ENCODE measurements at regions not wholly inside any gene's neighbourhood (a gene's known extent, or its start where the extent isn't known, plus 50 kb on each side); places are given as distances from the start of the nearest gene placed in this dataset.

DNA sequence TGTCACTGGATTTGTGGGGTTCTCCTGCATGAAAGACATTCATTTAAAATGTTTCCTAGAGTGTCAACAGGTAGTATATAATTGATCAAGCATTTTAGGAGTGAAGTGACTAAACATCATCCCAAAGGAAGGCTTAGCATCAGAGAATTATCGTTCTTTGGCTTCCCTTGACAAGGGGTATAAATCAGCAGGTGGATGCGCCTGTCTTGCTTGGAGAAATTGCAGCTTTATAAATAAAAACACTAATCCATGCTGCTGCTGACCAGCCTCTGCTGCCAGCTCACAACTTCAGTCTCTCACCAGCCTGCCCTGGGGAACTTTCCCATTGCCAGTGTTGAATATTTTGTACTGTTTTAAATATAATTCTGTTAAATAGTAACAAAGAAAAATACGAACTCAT lies 1184.7 kb upstream of the TENM4 start:
- POLR2A ChIA-PET = interaction anchor here in 1 of 2 donors (0.7 kb wide), 1 partner anchor 315 kb away, joined by 3 read pairs; no protein-coding TSS in a partner anchor
- H3K27ac Mint-ChIP-seq = no peak overlapping the region
- H3K27me3 Mint-ChIP-seq = no peaks in the 10 kb centered on the region
- Histone ChIP-seq H3K9me3 (no peaks in the 10 kb centered on the region), H3K4me3 (ENCODE audit: control insufficient read depth in 1 of 2, extremely low read depth in 1 of 2, low read length in 1 of 2) (no peak overlapping the region), H3K4me1 (ENCODE audit: control insufficient read depth in 1 of 2, extremely low read depth in 1 of 2, insufficient read depth in 2 of 2, low read length in 2 of 2) (no peaks in the 10 kb centered on the region), H3K27ac (ENCODE audit: low read length) (no peak overlapping the region), H3K27me3 (replicated peaks in 1 of 2; ENCODE audit: control insufficient read depth in 2 of 2, extremely low read depth in 1 of 2, insufficient read depth in 2 of 2, low read length in 1 of 2) (no peaks in the 10 kb centered on the region), H3K36me3 (ENCODE audit: control insufficient read depth in 2 of 2, extremely low read depth in 1 of 2, insufficient read depth in 1 of 2, low read length in 1 of 2) (no peaks in the 10 kb centered on the region)
- H3K4me1 Mint-ChIP-seq = no peaks in the 10 kb centered on the region
- ATAC-seq (replicated peaks in 1 of 4) (no peak), DNase-seq (no peak)
- peaks cover 3 to 14% (median 7%) of the 10 kb centered on the region in 3 donors for H3K9me3 Mint-ChIP-seq
- CTCF ChIA-PET = no interaction called here
- WGBS (ENCODE audit: insufficient coverage) = no CpG with 5 or more reads among the region's 3 CpGs
- no peaks in the 10 kb centered on the region for H3K36me3 Mint-ChIP-seq
- H3K4me3 Mint-ChIP-seq = no peak overlapping the region

DNA sequence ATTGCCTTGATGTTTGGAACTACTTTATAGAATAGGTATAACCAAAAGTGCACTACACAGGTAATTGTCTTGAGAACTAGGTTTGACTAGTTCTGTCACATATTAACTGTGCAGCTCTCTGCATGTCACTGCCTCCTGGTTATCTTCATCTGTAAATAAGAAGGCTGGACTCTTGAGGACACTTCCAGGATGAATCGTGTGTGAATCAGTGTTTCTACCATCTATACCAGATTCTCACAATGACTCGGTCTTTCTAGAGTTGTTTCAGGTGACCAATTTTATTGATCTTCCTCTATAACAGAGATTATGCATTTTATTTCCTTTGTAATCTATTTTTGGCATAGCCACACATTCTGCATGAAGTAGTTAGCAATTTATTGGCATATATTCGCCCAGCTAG lies 1181.0 kb upstream of the TENM4 start:
- Mint-ChIP-seq H3K27me3 (no peaks in the 10 kb centered on the region), H3K36me3 (no peaks in the 10 kb centered on the region), H3K4me3 (no peak overlapping the region), H3K27ac (no peak overlapping the region), H3K9me3 (peaks cover 7 to 20% (median 11%) of the 10 kb centered on the region in 3 donors), H3K4me1 (no peaks in the 10 kb centered on the region)
- no CpG with 5 or more reads among the region's 3 CpGs for WGBS (ENCODE audit: insufficient coverage)
- H3K36me3 ChIP-seq (ENCODE audit: control insufficient read depth in 2 of 2, extremely low read depth in 1 of 2, insufficient read depth in 1 of 2, low read length in 1 of 2) = no peaks in the 10 kb centered on the region
- H3K4me1 ChIP-seq (ENCODE audit: control insufficient read depth in 1 of 2, extremely low read depth in 1 of 2, insufficient read depth in 2 of 2, low read length in 2 of 2) = no peaks in the 10 kb centered on the region
- ATAC-seq (replicated peaks in 1 of 4) = no peak
- ChIA-PET POLR2A (no interaction called here), CTCF (no interaction called here)
- H3K27ac ChIP-seq (ENCODE audit: low read length) = no peak overlapping the region
- H3K9me3 ChIP-seq = no peaks in the 10 kb centered on the region
- H3K27me3 ChIP-seq (replicated peaks in 1 of 2; ENCODE audit: control insufficient read depth in 2 of 2, extremely low read depth in 1 of 2, insufficient read depth in 2 of 2, low read length in 1 of 2) = no peaks in the 10 kb centered on the region
- no peak overlapping the region for H3K4me3 ChIP-seq (ENCODE audit: control insufficient read depth in 1 of 2, extremely low read depth in 1 of 2, low read length in 1 of 2)
- no peak for DNase-seq

DNA sequence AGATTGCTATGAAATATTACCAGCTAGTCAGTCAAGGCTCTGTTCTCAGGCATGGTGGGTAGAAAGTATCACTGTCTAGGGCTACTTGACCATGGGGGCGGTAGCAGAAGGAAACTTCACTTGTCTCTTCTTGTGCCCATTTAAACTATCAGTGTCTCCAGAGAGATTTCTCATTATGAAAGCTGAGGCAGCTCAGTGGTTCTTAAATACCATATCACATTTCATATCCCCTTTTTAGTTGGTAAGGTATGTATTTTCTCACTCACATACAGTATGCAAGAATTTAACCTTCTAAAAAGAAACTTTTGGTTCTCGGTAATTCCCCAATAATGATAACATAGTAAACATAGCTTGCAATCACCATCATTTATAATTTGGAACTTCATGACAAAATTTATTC lies 1180.0 kb upstream of the TENM4 start:
- H3K4me1 ChIP-seq (ENCODE audit: control insufficient read depth in 1 of 2, extremely low read depth in 1 of 2, insufficient read depth in 2 of 2, low read length in 2 of 2) = no peaks in the 10 kb centered on the region
- H3K27ac ChIP-seq (ENCODE audit: low read length) = no peak overlapping the region
- POLR2A ChIA-PET = no interaction called here
- no peak overlapping the region for H3K4me3 ChIP-seq (ENCODE audit: control insufficient read depth in 1 of 2, extremely low read depth in 1 of 2, low read length in 1 of 2)
- H3K9me3 Mint-ChIP-seq = peaks cover 8 to 15% (median 14%) of the 10 kb centered on the region in 3 donors
- H3K36me3 Mint-ChIP-seq = no peaks in the 10 kb centered on the region
- H3K9me3 ChIP-seq = no peaks in the 10 kb centered on the region
- H3K4me3 Mint-ChIP-seq = no peak overlapping the region
- no peak overlapping the region for H3K27ac Mint-ChIP-seq
- no peaks in the 10 kb centered on the region for H3K27me3 Mint-ChIP-seq
- ATAC-seq (replicated peaks in 1 of 4) (no peak), DNase-seq (no peak)
- WGBS (ENCODE audit: insufficient coverage) = no CpG with 5 or more reads among the region's 2 CpGs
- H3K4me1 Mint-ChIP-seq = no peaks in the 10 kb centered on the region
- no peaks in the 10 kb centered on the region for H3K36me3 ChIP-seq (ENCODE audit: control insufficient read depth in 2 of 2, extremely low read depth in 1 of 2, insufficient read depth in 1 of 2, low read length in 1 of 2)
- H3K27me3 ChIP-seq (replicated peaks in 1 of 2; ENCODE audit: control insufficient read depth in 2 of 2, extremely low read depth in 1 of 2, insufficient read depth in 2 of 2, low read length in 1 of 2) = no peaks in the 10 kb centered on the region
- CTCF ChIA-PET = no interaction called here

DNA sequence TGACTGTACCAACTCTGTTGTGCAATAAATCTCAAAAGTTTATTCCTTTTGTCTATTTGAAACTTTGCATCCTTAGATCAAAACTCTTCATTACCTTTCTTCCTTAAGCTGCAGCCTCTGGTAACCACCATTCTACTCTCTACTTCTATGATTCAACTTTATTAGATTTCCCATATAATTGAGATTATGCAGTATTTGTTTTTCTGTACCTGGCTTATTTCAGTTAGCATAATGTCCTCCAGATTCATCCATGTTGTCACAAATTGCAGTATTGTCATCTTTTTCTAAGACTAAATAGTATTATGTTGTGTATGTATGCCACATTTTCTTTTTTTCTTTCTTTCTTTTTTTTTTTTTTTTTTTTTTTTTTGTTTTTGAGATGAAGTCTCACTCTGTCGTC lies 1176.3 kb upstream of the TENM4 start:
- H3K27me3 Mint-ChIP-seq = no peaks in the 10 kb centered on the region
- H3K27ac Mint-ChIP-seq = no peak overlapping the region
- H3K36me3 ChIP-seq (ENCODE audit: control insufficient read depth in 2 of 2, extremely low read depth in 1 of 2, insufficient read depth in 1 of 2, low read length in 1 of 2) = no peaks in the 10 kb centered on the region
- H3K4me1 ChIP-seq (ENCODE audit: control insufficient read depth in 1 of 2, extremely low read depth in 1 of 2, insufficient read depth in 2 of 2, low read length in 2 of 2) = no peaks in the 10 kb centered on the region
- peaks cover 6 to 16% (median 14%) of the 10 kb centered on the region in 3 donors for H3K9me3 Mint-ChIP-seq
- 60% methylated on average over 1 of the region's 1 CpG for WGBS (ENCODE audit: insufficient coverage)
- H3K4me1 Mint-ChIP-seq = no peaks in the 10 kb centered on the region
- no peak overlapping the region for H3K4me3 ChIP-seq (ENCODE audit: control insufficient read depth in 1 of 2, extremely low read depth in 1 of 2, low read length in 1 of 2)
- CTCF ChIA-PET = no interaction called here
- no peaks in the 10 kb centered on the region for H3K9me3 ChIP-seq
- H3K36me3 Mint-ChIP-seq = no peaks in the 10 kb centered on the region
- DNase-seq (no peak), ATAC-seq (replicated peaks in 1 of 4) (no peak)
- H3K27me3 ChIP-seq (replicated peaks in 1 of 2; ENCODE audit: control insufficient read depth in 2 of 2, extremely low read depth in 1 of 2, insufficient read depth in 2 of 2, low read length in 1 of 2) = no peaks in the 10 kb centered on the region
- H3K27ac ChIP-seq (ENCODE audit: low read length) = no peak overlapping the region
- no peak overlapping the region for H3K4me3 Mint-ChIP-seq
- POLR2A ChIA-PET = no interaction called here

DNA sequence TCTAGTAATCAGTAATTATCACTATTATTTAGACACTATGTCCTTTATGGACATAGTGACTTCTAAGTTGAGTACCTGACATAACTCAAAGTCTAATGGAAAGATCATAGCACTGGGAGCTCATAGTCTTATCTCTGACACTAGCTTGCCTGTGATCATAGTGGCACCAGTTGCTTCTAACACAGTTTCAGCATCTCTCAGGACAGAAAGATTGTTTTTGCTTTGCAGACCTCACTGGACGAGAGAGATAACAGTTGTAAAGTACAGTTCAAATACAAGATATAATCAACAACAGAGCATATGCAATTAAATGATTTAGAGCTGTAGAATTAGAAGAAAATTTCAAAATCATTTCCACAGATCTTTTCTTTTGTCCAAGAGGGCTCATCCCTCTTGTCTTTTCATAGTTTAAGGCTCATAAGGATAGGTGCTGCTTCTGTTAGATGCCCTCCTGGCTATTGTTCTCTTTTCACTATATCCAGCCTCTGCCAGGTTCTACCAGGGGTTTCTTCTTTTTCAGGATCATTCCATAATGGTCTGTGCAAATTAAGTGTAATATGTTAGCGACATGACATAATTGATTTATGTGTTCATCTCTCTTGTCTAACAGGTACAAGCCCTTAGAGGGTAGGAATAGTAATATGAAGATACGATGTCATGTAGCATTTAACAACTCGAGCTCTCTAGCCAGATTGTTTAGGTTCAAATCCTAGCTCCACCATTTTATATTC lies 1175.4 kb upstream of the TENM4 start:
- H3K27ac ChIP-seq (ENCODE audit: low read length) = no peak overlapping the region
- no peaks in the 10 kb centered on the region for H3K36me3 Mint-ChIP-seq
- no peak overlapping the region for H3K4me3 Mint-ChIP-seq
- no peaks in the 10 kb centered on the region for H3K4me1 Mint-ChIP-seq
- ChIA-PET POLR2A (no interaction called here), CTCF (no interaction called here)
- DNase-seq = no peak
- no peaks in the 10 kb centered on the region for H3K27me3 ChIP-seq (replicated peaks in 1 of 2; ENCODE audit: control insufficient read depth in 2 of 2, extremely low read depth in 1 of 2, insufficient read depth in 2 of 2, low read length in 1 of 2)
- no CpG with 5 or more reads among the region's 4 CpGs for WGBS (ENCODE audit: insufficient coverage)
- no peak overlapping the region for H3K27ac Mint-ChIP-seq
- no peak overlapping the region for H3K4me3 ChIP-seq (ENCODE audit: control insufficient read depth in 1 of 2, extremely low read depth in 1 of 2, low read length in 1 of 2)
- H3K27me3 Mint-ChIP-seq = no peaks in the 10 kb centered on the region
- no peak for ATAC-seq (replicated peaks in 1 of 4)
- no peaks in the 10 kb centered on the region for H3K9me3 ChIP-seq
- H3K36me3 ChIP-seq (ENCODE audit: control insufficient read depth in 2 of 2, extremely low read depth in 1 of 2, insufficient read depth in 1 of 2, low read length in 1 of 2) = no peaks in the 10 kb centered on the region
- H3K9me3 Mint-ChIP-seq = peaks cover 8 to 18% (median 16%) of the 10 kb centered on the region in 3 donors
- H3K4me1 ChIP-seq (ENCODE audit: control insufficient read depth in 1 of 2, extremely low read depth in 1 of 2, insufficient read depth in 2 of 2, low read length in 2 of 2) = no peaks in the 10 kb centered on the region

DNA sequence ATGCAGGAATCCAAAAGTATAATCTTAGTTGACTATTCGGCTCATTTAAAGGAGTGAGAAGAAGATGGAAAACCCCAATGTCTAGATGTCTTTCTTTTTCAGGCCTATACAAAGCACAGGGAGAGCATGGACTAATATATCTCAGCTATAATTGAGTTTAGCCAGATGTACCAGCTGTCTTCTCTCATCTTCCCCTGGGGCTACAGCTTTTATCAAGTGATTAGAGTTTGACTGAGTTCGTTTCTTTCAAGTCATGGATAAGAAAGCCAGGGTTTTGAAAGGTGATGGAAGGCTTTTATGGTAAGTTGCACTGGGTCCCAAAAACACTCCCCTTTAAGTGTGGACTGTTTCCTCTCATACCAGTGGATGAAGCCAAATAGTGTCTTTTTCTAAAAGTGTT lies 1172.8 kb upstream of the TENM4 start:
- Mint-ChIP-seq H3K4me3 (no peak overlapping the region), H3K27ac (no peak overlapping the region), H3K4me1 (no peaks in the 10 kb centered on the region), H3K9me3 (peaks cover 18 to 30% (median 22%) of the 10 kb centered on the region in 3 donors), H3K36me3 (no peaks in the 10 kb centered on the region), H3K27me3 (no peaks in the 10 kb centered on the region)
- Histone ChIP-seq H3K27me3 (replicated peaks in 1 of 2; ENCODE audit: control insufficient read depth in 2 of 2, extremely low read depth in 1 of 2, insufficient read depth in 2 of 2, low read length in 1 of 2) (no peaks in the 10 kb centered on the region), H3K9me3 (no peaks in the 10 kb centered on the region), H3K4me3 (ENCODE audit: control insufficient read depth in 1 of 2, extremely low read depth in 1 of 2, low read length in 1 of 2) (no peak overlapping the region), H3K36me3 (ENCODE audit: control insufficient read depth in 2 of 2, extremely low read depth in 1 of 2, insufficient read depth in 1 of 2, low read length in 1 of 2) (no peaks in the 10 kb centered on the region), H3K4me1 (ENCODE audit: control insufficient read depth in 1 of 2, extremely low read depth in 1 of 2, insufficient read depth in 2 of 2, low read length in 2 of 2) (no peaks in the 10 kb centered on the region), H3K27ac (ENCODE audit: low read length) (no peak overlapping the region)
- CTCF ChIA-PET = no interaction called here
- POLR2A ChIA-PET = no interaction called here
- WGBS (ENCODE audit: insufficient coverage) = no CpG with 5 or more reads among the region's 2 CpGs
- DNase-seq = no peak
- ATAC-seq (replicated peaks in 1 of 4) = no peak

DNA sequence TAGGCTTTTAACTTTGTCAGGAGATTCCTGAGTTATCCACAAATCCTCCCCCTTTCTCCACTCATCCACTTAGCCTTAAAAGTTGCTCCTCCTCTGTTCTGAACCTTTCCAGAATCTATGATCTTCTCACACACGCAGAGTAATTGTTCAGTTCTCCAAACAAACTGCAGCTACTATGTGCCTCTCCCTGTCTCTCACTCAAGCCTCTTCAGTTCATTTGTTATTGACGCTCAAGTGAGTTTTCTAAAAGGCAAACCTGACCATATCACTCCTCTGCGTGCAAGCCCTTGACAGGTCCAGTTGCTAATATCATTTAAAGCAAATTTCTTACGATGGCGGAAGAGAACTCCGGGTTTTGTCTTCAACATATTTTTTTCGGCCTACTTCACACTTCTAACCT lies 1169.7 kb upstream of the TENM4 start:
- no peak for ATAC-seq (replicated peaks in 1 of 4)
- Histone ChIP-seq H3K27ac (ENCODE audit: low read length) (no peak overlapping the region), H3K36me3 (ENCODE audit: control insufficient read depth in 2 of 2, extremely low read depth in 1 of 2, insufficient read depth in 1 of 2, low read length in 1 of 2) (no peaks in the 10 kb centered on the region), H3K27me3 (replicated peaks in 1 of 2; ENCODE audit: control insufficient read depth in 2 of 2, extremely low read depth in 1 of 2, insufficient read depth in 2 of 2, low read length in 1 of 2) (no peaks in the 10 kb centered on the region), H3K4me3 (ENCODE audit: control insufficient read depth in 1 of 2, extremely low read depth in 1 of 2, low read length in 1 of 2) (no peak overlapping the region), H3K9me3 (no peaks in the 10 kb centered on the region), H3K4me1 (ENCODE audit: control insufficient read depth in 1 of 2, extremely low read depth in 1 of 2, insufficient read depth in 2 of 2, low read length in 2 of 2) (no peaks in the 10 kb centered on the region)
- no peaks in the 10 kb centered on the region for H3K4me1 Mint-ChIP-seq
- H3K4me3 Mint-ChIP-seq = no peak overlapping the region
- H3K9me3 Mint-ChIP-seq = peaks cover 20 to 22% (median 21%) of the 10 kb centered on the region in 3 donors
- H3K27ac Mint-ChIP-seq = no peak overlapping the region
- H3K36me3 Mint-ChIP-seq = no peaks in the 10 kb centered on the region
- CTCF ChIA-PET = no interaction called here
- WGBS (ENCODE audit: insufficient coverage) = 92% methylated on average over 4 of the region's 7 CpGs
- no peaks in the 10 kb centered on the region for H3K27me3 Mint-ChIP-seq
- DNase-seq = no peak
- POLR2A ChIA-PET = no interaction called here
